ENCODE measurements at regions not wholly inside any gene's neighbourhood (a gene's known extent, or its start where the extent isn't known, plus 50 kb on each side); places are given as distances from the start of the nearest gene placed in this dataset.

- no peak for DNase-seq (ENCODE audit: extremely low spot score)
- POLR2A ChIA-PET: no interaction called here
- CTCF ChIA-PET: interaction anchor here (0.6 kb wide), 2 partner anchors 77 to 1090 kb away, joined by 3 read pairs; no protein-coding TSS in a partner anchor
- TF ChIP-seq ELF4 (IDR thresholded peaks at IDR 0.05) (no peak), FOXA1 (IDR thresholded peaks at IDR 0.05) (no peak), BHLHE40 (IDR thresholded peaks at IDR 0.05; ENCODE audit: borderline replicate concordance) (no peak), NFRKB (IDR thresholded peaks at IDR 0.05) (no peak), PKNOX1 (IDR thresholded peaks at IDR 0.05) (no peak), SUZ12 (IDR thresholded peaks at IDR 0.05) (no peak), ARNT (IDR thresholded peaks at IDR 0.05) (no peak), SP1 (IDR thresholded peaks at IDR 0.05) (no peak), TARDBP (IDR thresholded peaks at IDR 0.05) (no peak), ZNF384 (IDR thresholded peaks at IDR 0.05) (no peak), L3MBTL2 (conservative IDR thresholded peaks at IDR 0.05) (no peak), HDGF (IDR thresholded peaks at IDR 0.05; ENCODE audit: borderline replicate concordance) (no peak), LEF1 (IDR thresholded peaks at IDR 0.05; ENCODE audit: borderline replicate concordance) (no peak), CTBP1 (IDR thresholded peaks at IDR 0.05; ENCODE audit: borderline replicate concordance) (no peak)
Observed at GRCh38 chr10:78936412-78937342, 132.1 kb upstream of the ZMIZ1 start.

- ChIA-PET CTCF (no interaction called here), POLR2A (no interaction called here)
- no peak for DNase-seq (ENCODE audit: extremely low spot score)
- no peak for TF ChIP-seq L3MBTL2 (conservative IDR thresholded peaks at IDR 0.05)
- TF ChIP-seq ELF4 (IDR thresholded peaks at IDR 0.05): no peak
- TF ChIP-seq FOXM1 (IDR thresholded peaks at IDR 0.05; ENCODE audit: borderline replicate concordance): no peak
- TF ChIP-seq SP1 (IDR thresholded peaks at IDR 0.05): no peak
- TF ChIP-seq FOXK2 (IDR thresholded peaks at IDR 0.05): no peak
- no peak for TF ChIP-seq TARDBP (IDR thresholded peaks at IDR 0.05)
- TF ChIP-seq NFRKB (IDR thresholded peaks at IDR 0.05): no peak
Observed at GRCh38 chr10:78937393-78937792, 131.4 kb upstream of the ZMIZ1 start.

- no peak for DNase-seq (ENCODE audit: extremely low spot score)
- POLR2A ChIA-PET: no interaction called here
- TF ChIP-seq BHLHE40 (IDR thresholded peaks at IDR 0.05; ENCODE audit: borderline replicate concordance) (no peak), ARNT (IDR thresholded peaks at IDR 0.05) (no peak), FOXA1 (IDR thresholded peaks at IDR 0.05) (no peak), TARDBP (IDR thresholded peaks at IDR 0.05) (no peak), L3MBTL2 (conservative IDR thresholded peaks at IDR 0.05) (no peak)
- CTCF ChIA-PET: no interaction called here
Observed at GRCh38 chr10:78937800-78938694, 130.7 kb upstream of the ZMIZ1 start.

GRCh38 chr10:78938695-78939672, 129.8 kb upstream of the ZMIZ1 start:
- no peak for TF ChIP-seq PKNOX1 (IDR thresholded peaks at IDR 0.05)
- no peak for TF ChIP-seq ELF4 (IDR thresholded peaks at IDR 0.05)
- ChIA-PET CTCF (no interaction called here), POLR2A (no interaction called here)
- no peak for DNase-seq (ENCODE audit: extremely low spot score)

GRCh38 chr10:78942091-78942501, 126.7 kb upstream of the ZMIZ1 start:
- POLR2A ChIA-PET: no interaction called here
- CTCF ChIA-PET: no interaction called here
- no peak for DNase-seq (ENCODE audit: extremely low spot score)
- TF ChIP-seq FOXM1 (IDR thresholded peaks at IDR 0.05; ENCODE audit: borderline replicate concordance): no peak
- no peak for TF ChIP-seq L3MBTL2 (conservative IDR thresholded peaks at IDR 0.05)

- DNase-seq (ENCODE audit: extremely low spot score): no peak
- POLR2A ChIA-PET: no interaction called here
- CTCF ChIA-PET: interaction anchor here (1.0 to 2.0 kb wide), 2 partner anchors 11 to 287 kb away, joined by 4 to 5 read pairs; no protein-coding TSS in a partner anchor
- TF ChIP-seq ELF4 (IDR thresholded peaks at IDR 0.05) (no peak), LEF1 (IDR thresholded peaks at IDR 0.05; ENCODE audit: borderline replicate concordance) (no peak), CTBP1 (IDR thresholded peaks at IDR 0.05; ENCODE audit: borderline replicate concordance) (no peak), L3MBTL2 (conservative IDR thresholded peaks at IDR 0.05) (no peak), NFRKB (IDR thresholded peaks at IDR 0.05) (no peak), ARNT (IDR thresholded peaks at IDR 0.05) (no peak), BHLHE40 (IDR thresholded peaks at IDR 0.05; ENCODE audit: borderline replicate concordance) (no peak), FOXA1 (IDR thresholded peaks at IDR 0.05) (no peak), HDGF (IDR thresholded peaks at IDR 0.05; ENCODE audit: borderline replicate concordance) (no peak)
Observed at GRCh38 chr10:78944723-78945312, 123.9 kb upstream of the ZMIZ1 start.

All from HEK293T (cell line).